GM12878 (cell line): ENCODE measurements at regions not wholly inside any gene's neighbourhood (a gene's known extent, or its start where the extent isn't known, plus 50 kb on each side); places are given as distances from the start of the nearest gene placed in this dataset.

Experiments
- ATAC-seq: fragments of 200-7000 bp; cut with Tn5 transposase; 3 replicates; pipeline ENCODE4 v1.9.1; 2020; ENCODE audit warnings: mild to moderate bottlenecking, moderate library complexity
- BruUV-seq: library from RNA; stranded (reverse); fragments of 400-500 nt; replicated peaks from 2 replicates; lab custom pipeline; 2021; lab: Mats Ljungman, UMichigan
- CTCF ChIA-PET: fragments of 300-600 bp; sonication (Branson Sonifier 250); formaldehyde crosslinking; extraction: SDS; loops from one replicate; lab custom pipeline; 2021; ENCODE audit warnings: inconsistent platforms; lab: Yijun Ruan, JAX
- POLR2A ChIA-PET: fragments of 350-600 bp; formaldehyde crosslinking; extraction: SDS; loops from one replicate; lab custom pipeline; 2021; ENCODE audit warnings: inconsistent platforms; lab: Charles Lee
- RAD21 ChIA-PET: fragments of 300-600 bp; sonication (Branson Sonifier 250); formaldehyde crosslinking; loops from one replicate; lab custom pipeline; 2023; ENCODE audit warnings: antibody characterized with exemption; ENCODE audit not compliant: unreplicated experiment; lab: Charles Lee
- SMC1A ChIA-PET: fragments of 300-600 bp; sonication (Branson Sonifier 250); formaldehyde crosslinking; loops from one replicate; lab custom pipeline; 2023; ENCODE audit not compliant: unreplicated experiment, uncharacterized antibody; lab: Charles Lee
- DNase-seq: peaks from one replicate; pipeline ENCODE4 v3.0.0-alpha.2; 2011; ENCODE audit warnings: low read depth, low spot score
- FAIRE-seq: peaks from 3 replicates; lab custom pipeline; 2011; peaks lifted over from hg19 to GRCh38; lab: Jason Lieb, UNC
- H2AFZ ChIP-seq: 2 replicates; pipeline ENCODE4 v1.6.0; 2011; ENCODE audit warnings: low read depth, low read length, control low read depth; ENCODE audit not compliant: control insufficient read depth
- H3K27ac ChIP-seq: 2 replicates; pipeline ENCODE4 v1.5.1; 2011; ENCODE audit warnings: control low read depth; ENCODE audit not compliant: control insufficient read depth, insufficient read depth
- H3K27me3 ChIP-seq, 2 experiments: replicated peaks in 1 of 2; 2 replicates each; pipeline versions ENCODE4 v1.6.0 to v1.6.1; 2011; ENCODE audit warnings: low read length in 1 of 2; ENCODE audit not compliant: control insufficient read depth in 2 of 2, insufficient read depth in 2 of 2
- H3K36me3 ChIP-seq, 2 experiments: 2 replicates each; pipeline ENCODE4 v1.5.1; 2011; ENCODE audit warnings: low read length in 1 of 2; ENCODE audit not compliant: control insufficient read depth in 2 of 2, insufficient read depth in 2 of 2
- H3K4me1 ChIP-seq: 2 replicates; pipeline ENCODE4 v1.6.1; 2011; ENCODE audit warnings: mild to moderate bottlenecking, low read length, moderate library complexity, mixed read lengths; ENCODE audit not compliant: control insufficient read depth, insufficient read depth
- H3K4me2 ChIP-seq: 2 replicates; pipeline ENCODE4 v1.6.0; 2011; ENCODE audit warnings: control low read depth; ENCODE audit not compliant: control insufficient read depth, insufficient read depth
- H3K4me3 ChIP-seq: fragments of 200-600 bp; sonication (generic); 2 replicates; pipeline ENCODE4 v1.5.1; 2016
- H3K79me2 ChIP-seq: 2 replicates; pipeline ENCODE4 v1.6.0; 2011; ENCODE audit warnings: low read length; ENCODE audit not compliant: control insufficient read depth, insufficient read depth
- H3K9ac ChIP-seq: 2 replicates; pipeline ENCODE4 v1.8.0; 2011; ENCODE audit warnings: low read length, control low read depth, mixed read lengths; ENCODE audit not compliant: control insufficient read depth, insufficient read depth
- H3K9me3 ChIP-seq: replicated peaks from 3 replicates; pipeline ENCODE4 v1.5.1; 2011; ENCODE audit warnings: mild to moderate bottlenecking, low read length; ENCODE audit not compliant: control insufficient read depth, insufficient read depth
- H4K20me1 ChIP-seq: 2 replicates; pipeline ENCODE4 v1.6.0; 2011; ENCODE audit not compliant: control insufficient read depth, insufficient read depth
- ATF3 ChIP-seq: IDR thresholded peaks from 2 replicates; pipeline ENCODE4 v1.6.1; 2011; ENCODE audit warnings: low read depth, mild to moderate bottlenecking, low read length, moderate library complexity, borderline replicate concordance; ENCODE audit errors: extremely low read depth
- MXI1 ChIP-seq: fragments of 150-350 bp; IDR thresholded peaks from 2 replicates; pipeline ENCODE4 v1.6.1; 2011; ENCODE audit warnings: low read depth, mild to moderate bottlenecking, inconsistent platforms, low read length, improper control_type of control experiment
- NRF1 ChIP-seq: conservative IDR thresholded peaks from 2 replicates; pipeline ENCODE4 v1.6.1; 2011; ENCODE audit warnings: mild to moderate bottlenecking, low read depth, low read length, improper control_type of control experiment
- PAX8 ChIP-seq: fragments of 450-650 bp; IDR thresholded peaks from 2 replicates; pipeline ENCODE4 v1.6.1; 2017; ENCODE audit warnings: mild to moderate bottlenecking, moderate library complexity
- POLR2A ChIP-seq: IDR thresholded peaks from 2 replicates; pipeline ENCODE4 v1.6.1; 2011; ENCODE audit warnings: low read depth, mild to moderate bottlenecking, low read length
- REST ChIP-seq: IDR thresholded peaks from 2 replicates; pipeline ENCODE4 v1.6.1; 2012; ENCODE audit warnings: mild to moderate bottlenecking, low read depth, low read length
- STAT1 ChIP-seq: fragments of 450-650 bp; conservative IDR thresholded peaks from 2 replicates; pipeline ENCODE4 v1.6.1; 2014; ENCODE audit warnings: antibody characterized with exemption, mild to moderate bottlenecking
- TARDBP ChIP-seq: IDR thresholded peaks from 2 replicates; pipeline ENCODE4 v1.6.1; 2016; ENCODE audit warnings: borderline replicate concordance
- ZNF217 ChIP-seq: fragments of 450-650 bp; IDR thresholded peaks from 2 replicates; pipeline ENCODE4 v1.6.1; 2017; ENCODE audit warnings: antibody characterized with exemption, mild to moderate bottlenecking
- ZNF274 ChIP-seq: IDR thresholded peaks from one replicate; pipeline ENCODE4 v1.8.0; 2011; ENCODE audit not compliant: insufficient read length, insufficient read depth
- WGBS: methylation state at CpG from one replicate; pipeline ENCODE4 v1.1.6; 2016; ENCODE audit warnings: low lambda C conversion rate; ENCODE audit not compliant: insufficient replicate concordance, insufficient coverage; ENCODE audit errors: missing lambda C conversion rate; 5-methylcytosine and 5-hydroxymethylcytosine counted together
- in situ Hi-C: fragments of 300-500 bp; cut with MboI; formaldehyde crosslinking; loops from 9 replicates; pipeline ENCODE4 v1.14.3; 2018; ENCODE audit warnings: mixed read lengths
- intact Hi-C: fragments of 100-400 bp; cut with micrococcal nuclease; formaldehyde crosslinking; loops from one replicate; pipeline ENCODE4 v1.14.2; 2022; ENCODE audit not compliant: unreplicated experiment
- TF ChIP-seq, protein P1 (sequence below): IDR thresholded peaks from 2 replicates; pipeline ENCODE4 v1.6.1; 2012; ENCODE audit warnings: low read depth, low read length, improper control_type of control experiment
- TF ChIP-seq, protein P2 (sequence below): fragments of 150-350 bp; IDR thresholded peaks from 2 replicates; pipeline ENCODE4 v1.6.1; 2016; ENCODE audit warnings: low read depth, low read length
- TF ChIP-seq, protein P3 (sequence below): IDR thresholded peaks from 2 replicates; pipeline ENCODE4 v1.6.1; 2011; ENCODE audit warnings: mild to moderate bottlenecking, low read depth, low read length, moderate library complexity; ENCODE audit not compliant: insufficient replicate concordance

DNA sequence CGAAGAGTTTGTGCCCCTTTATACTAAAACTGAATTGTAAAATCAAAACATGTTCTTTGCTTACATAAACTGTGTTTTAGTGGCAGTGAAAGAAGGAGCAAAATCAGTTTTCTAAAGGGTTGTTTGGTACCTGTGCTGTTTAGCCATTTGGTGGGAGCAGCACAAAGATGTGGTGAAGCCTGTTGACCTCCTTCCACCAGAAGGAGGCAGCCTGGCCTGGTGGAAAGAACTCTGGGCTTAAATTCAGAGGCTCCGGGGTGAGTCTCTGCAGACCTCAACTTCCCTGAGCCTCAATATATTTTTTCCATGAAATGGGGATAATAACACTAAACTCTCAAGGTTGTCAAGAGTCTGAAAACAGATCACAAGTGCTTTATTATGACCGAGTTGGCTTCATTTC is 502.5 kb downstream of the VRK1 start:
- no peak overlapping the region for H3K9ac ChIP-seq
- SMC1A ChIA-PET = interaction anchor here (0.7 to 11.9 kb wide), 17 partner anchors 10 to 1967 kb away, joined by 3 to 133 read pairs (median 5); no protein-coding TSS in a partner anchor
- in situ Hi-C loops = no loop called here
- RAD21 ChIA-PET = interaction anchor here (0.6 to 11.2 kb wide), 15 partner anchors 18 to 1967 kb away, joined by 3 to 214 read pairs (median 4); no protein-coding TSS in a partner anchor
- no peak for FAIRE-seq
- no peak overlapping the region for H3K4me3 ChIP-seq
- no peaks in the 10 kb centered on the region for H3K4me1 ChIP-seq
- no peaks in the 10 kb centered on the region for H3K9me3 ChIP-seq
- H2AFZ ChIP-seq = no peak overlapping the region
- H3K36me3 ChIP-seq = no peaks in the 10 kb centered on the region
- POLR2A ChIA-PET = no interaction called here
- H3K4me2 ChIP-seq = no peak overlapping the region
- H3K27me3 ChIP-seq = no peaks in the 10 kb centered on the region
- 14% methylated on average over 3 of the region's 3 CpGs for WGBS
- ATAC-seq = peak; percentile 55
- DNase-seq = no peak
- intact Hi-C loops = loop anchor here (10.0 kb wide), 2 partner anchors 115 to 325 kb away; no protein-coding TSS in a partner anchor
- CTCF ChIA-PET = interaction anchor here (0.7 to 2.5 kb wide), 27 partner anchors 8 to 1966 kb away, joined by 3 to 19 read pairs (median 5); no protein-coding TSS in a partner anchor
- no peaks in the 10 kb centered on the region for H3K79me2 ChIP-seq
- BruUV-seq = no TSS peak
- H4K20me1 ChIP-seq = no peaks in the 10 kb centered on the region
- H3K27ac ChIP-seq = no peak overlapping the region
- TF ChIP-seq MXI1 = no peak
- no peak for TF ChIP-seq PAX8
- TF ChIP-seq ZNF217 = no peak
- TF ChIP-seq ZNF274 = no peak
- no peak for TF ChIP-seq ATF3
- TF ChIP-seq, protein P1, sequence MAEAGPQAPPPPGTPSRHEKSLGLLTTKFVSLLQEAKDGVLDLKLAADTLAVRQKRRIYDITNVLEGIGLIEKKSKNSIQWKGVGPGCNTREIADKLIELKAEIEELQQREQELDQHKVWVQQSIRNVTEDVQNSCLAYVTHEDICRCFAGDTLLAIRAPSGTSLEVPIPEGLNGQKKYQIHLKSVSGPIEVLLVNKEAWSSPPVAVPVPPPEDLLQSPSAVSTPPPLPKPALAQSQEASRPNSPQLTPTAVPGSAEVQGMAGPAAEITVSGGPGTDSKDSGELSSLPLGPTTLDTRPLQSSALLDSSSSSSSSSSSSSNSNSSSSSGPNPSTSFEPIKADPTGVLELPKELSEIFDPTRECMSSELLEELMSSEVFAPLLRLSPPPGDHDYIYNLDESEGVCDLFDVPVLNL = no peak
- TF ChIP-seq, protein P2, sequence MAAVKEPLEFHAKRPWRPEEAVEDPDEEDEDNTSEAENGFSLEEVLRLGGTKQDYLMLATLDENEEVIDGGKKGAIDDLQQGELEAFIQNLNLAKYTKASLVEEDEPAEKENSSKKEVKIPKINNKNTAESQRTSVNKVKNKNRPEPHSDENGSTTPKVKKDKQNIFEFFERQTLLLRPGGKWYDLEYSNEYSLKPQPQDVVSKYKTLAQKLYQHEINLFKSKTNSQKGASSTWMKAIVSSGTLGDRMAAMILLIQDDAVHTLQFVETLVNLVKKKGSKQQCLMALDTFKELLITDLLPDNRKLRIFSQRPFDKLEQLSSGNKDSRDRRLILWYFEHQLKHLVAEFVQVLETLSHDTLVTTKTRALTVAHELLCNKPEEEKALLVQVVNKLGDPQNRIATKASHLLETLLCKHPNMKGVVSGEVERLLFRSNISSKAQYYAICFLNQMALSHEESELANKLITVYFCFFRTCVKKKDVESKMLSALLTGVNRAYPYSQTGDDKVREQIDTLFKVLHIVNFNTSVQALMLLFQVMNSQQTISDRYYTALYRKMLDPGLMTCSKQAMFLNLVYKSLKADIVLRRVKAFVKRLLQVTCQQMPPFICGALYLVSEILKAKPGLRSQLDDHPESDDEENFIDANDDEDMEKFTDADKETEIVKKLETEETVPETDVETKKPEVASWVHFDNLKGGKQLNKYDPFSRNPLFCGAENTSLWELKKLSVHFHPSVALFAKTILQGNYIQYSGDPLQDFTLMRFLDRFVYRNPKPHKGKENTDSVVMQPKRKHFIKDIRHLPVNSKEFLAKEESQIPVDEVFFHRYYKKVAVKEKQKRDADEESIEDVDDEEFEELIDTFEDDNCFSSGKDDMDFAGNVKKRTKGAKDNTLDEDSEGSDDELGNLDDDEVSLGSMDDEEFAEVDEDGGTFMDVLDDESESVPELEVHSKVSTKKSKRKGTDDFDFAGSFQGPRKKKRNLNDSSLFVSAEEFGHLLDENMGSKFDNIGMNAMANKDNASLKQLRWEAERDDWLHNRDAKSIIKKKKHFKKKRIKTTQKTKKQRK = no peak
- TF ChIP-seq NRF1 = no peak
- TF ChIP-seq POLR2A = no peak
- TF ChIP-seq REST = no peak
- TF ChIP-seq, protein P3, sequence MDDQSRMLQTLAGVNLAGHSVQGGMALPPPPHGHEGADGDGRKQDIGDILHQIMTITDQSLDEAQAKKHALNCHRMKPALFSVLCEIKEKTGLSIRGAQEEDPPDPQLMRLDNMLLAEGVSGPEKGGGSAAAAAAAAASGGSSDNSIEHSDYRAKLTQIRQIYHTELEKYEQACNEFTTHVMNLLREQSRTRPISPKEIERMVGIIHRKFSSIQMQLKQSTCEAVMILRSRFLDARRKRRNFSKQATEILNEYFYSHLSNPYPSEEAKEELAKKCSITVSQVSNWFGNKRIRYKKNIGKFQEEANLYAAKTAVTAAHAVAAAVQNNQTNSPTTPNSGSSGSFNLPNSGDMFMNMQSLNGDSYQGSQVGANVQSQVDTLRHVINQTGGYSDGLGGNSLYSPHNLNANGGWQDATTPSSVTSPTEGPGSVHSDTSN = no peak
- no peak for TF ChIP-seq TARDBP
- no peak for TF ChIP-seq STAT1
